ENCODE measurements at regions not wholly inside any gene's neighbourhood (a gene's known extent, or its start where the extent isn't known, plus 50 kb on each side); places are given as distances from the start of the nearest gene placed in this dataset.
"Not testable (repeated sequence)": the region's sequence is repeated elsewhere in the genome, so short reads cannot be mapped to it uniquely, and the experiment has no call there.

DNA sequence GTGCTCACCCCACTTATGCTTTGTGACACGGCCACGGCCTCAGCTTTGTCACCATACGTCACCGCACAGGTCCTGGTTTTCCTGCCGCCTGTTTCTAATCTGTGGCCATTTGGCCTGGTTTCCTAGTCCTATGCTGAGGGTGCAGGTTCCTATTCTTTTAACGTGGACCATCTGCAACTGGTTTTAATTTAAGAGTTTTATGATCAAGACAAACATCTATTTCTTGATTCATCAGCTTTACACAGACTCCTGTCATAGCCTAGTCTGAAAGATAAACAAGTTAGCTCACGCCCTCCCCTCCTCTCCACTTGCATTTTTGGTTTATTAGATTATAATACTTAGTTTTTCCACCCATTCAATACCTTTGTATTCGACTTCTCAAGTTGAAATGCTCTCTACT is 97.5 kb upstream of the RPS6KA2 start:
- no peak for DNase-seq (ENCODE audit: low spot score)

DNA sequence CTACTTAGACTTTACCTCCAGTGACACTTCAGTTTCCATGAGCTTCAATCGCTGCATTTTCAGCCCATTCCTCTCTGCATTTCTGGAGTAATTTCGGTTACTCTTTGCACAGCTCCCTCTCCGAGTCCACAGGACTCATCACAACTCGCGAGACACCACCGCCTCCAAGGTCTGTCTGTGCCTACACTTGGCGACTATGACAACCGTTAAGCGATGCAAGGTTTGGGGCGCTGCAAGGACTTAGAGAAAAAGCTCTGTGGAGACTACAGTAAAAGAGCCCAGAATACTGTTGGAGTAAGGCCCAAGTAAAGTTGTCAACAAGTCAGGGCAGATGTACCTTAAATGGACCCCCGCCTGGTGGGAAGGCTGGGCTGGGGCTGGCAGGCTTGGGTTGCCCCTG is 95.7 kb upstream of the RPS6KA2 start:
- DNase-seq (ENCODE audit: low spot score), result no peak

DNA sequence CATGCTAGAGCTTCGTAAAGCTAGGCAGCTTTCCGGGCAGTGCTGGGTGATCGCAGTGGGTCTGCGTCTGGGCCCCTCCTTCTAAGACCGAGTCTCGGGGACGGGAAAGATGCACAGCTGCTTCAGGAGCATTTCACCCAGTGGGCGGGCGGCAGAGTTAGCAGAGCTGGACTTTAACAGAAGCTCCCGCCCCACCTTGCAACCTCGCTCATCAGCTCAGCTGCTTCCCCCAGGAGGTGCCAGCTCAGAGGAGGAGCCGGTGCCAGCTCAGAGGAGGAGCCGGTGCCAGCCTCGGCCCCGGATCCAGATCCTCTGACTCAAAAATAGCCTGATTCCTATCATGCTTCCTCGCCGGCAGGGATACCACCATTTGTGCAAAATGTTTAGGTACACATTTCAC is 94.5 kb upstream of the RPS6KA2 start:
- no peak for DNase-seq (ENCODE audit: low spot score)

DNA sequence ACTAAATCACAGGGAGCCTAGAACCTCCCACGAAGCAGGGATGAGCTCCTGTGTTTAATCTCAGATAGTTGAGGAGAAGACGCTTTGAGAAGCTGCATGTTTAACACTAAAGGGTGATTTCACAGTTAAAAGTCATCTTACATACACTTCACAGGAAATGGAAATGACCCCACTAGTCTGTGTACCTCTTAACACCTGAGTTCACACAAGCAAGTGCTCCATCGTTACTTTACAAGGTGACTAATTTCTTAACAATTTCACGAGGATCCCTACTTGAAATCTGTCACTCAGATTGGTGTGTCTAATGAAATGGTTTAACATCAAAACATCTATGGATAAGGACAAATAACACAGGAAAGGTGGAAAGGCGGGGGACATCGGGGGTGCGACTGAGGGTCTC is 93.8 kb upstream of the RPS6KA2 start:
- no peak for DNase-seq (ENCODE audit: low spot score)

DNA sequence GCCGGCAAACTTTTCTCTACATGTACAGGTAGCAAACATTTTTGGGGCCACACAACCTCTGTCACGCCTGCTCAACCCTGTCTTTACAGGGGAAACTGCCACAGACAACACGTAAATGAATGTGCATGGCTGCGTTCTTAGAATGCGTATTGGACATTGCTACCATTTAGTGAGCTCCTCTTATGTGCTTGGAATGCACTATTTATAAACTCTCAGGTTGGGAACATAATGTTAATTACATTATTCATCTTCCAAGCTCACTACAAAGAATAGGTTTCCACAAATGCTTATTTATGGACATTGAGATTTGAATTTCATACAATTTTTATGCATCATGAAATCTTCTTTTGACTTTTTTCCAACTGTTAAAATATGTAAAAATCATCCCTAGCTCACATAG is 92.0 kb upstream of the RPS6KA2 start:
- no peak for DNase-seq (ENCODE audit: low spot score)

DNA sequence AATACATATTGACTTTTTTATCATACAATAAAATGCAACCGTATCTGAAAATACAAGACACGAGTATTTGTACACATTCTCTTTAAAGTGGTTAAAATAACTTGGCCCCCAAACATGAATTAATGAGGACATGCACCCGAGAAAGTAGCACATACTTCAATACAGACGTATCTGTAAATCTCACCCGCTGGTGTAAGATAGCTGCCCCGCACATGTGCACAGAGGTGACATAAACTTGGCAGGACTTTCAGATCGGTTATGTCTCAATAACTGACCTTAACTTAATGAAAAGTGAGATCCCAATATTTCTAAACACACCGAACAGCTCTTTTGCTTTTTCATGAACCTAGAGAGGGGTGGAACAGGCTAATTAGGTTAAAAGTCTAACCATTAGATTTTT is 91.5 kb upstream of the RPS6KA2 start:
- no peak for DNase-seq (ENCODE audit: low spot score)

DNA sequence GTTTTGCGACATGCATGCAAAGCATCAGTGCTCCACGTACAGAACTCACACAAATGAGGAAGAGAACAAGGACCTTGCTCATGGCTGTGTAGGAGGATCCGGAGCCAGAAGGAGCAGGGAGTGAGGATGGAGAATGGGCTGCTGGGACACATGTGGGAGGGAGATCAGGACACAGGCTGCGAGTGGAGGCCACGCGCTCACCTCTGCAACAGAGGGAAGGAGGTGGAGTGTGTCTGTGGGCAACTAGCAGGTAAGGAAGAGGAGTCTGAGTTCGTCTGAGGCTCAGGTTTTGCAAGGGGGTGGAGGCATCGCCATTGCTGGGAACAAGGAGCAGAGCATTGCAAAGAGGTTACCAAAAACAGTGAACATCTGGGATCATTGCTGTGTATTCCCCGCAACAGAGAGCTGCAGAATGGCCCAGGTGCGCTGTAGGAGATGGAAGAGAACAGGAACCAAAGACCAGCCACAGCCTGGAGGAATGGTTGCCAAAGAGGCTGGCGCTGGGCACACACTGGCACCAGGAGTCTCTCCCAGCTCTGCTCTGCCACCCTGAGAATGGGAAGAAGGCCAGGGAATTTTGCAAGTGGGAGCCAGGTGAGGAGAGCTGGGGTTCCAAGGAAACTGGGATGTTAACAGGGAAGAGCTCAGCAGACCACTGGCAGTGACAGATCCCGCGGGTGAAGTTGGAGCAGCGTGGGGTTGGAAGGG is 90.0 kb upstream of the RPS6KA2 start:
- DNase-seq (ENCODE audit: low spot score), result no peak

DNA sequence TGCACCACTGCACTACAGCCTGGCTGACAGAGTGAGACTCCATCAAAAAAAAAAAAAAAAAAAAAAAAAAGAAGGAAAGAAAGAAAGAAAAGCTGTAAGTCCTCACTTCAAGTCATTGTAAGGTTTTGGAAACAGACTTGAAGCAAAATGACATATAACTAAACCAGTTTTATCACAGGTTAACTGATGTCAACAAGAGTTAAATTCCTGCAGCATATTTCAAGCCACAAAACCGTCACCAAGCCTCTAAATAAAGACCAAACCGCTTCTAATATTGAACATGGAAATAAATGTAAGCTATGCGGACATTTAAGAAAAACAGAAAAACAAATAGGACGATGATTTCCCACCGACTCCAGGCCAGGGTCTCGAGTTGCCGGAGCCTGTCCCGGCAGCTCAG is 88.9 kb upstream of the RPS6KA2 start:
- no peak for DNase-seq (ENCODE audit: low spot score)

DNA sequence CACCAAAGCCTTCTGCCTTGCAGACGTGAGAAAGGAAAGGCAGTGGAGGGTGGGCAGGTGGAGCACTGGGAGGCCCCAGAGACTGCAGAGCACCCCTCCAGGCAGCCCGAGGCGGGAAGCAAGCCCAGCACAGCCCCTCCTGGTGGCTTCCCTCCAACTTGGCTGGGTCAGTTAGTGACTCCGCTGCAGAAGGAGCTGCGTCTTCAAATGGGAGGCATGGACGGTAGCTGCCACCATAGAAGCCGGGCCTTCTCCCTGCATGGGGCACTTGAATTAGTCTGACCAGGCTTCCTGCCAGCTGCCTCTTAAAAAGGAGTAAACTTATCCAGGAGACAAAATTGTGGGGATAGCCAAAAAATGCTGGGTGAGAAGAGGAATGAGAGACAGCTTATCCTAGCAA is 88.0 kb upstream of the RPS6KA2 start:
- no peak for DNase-seq (ENCODE audit: low spot score)

DNA sequence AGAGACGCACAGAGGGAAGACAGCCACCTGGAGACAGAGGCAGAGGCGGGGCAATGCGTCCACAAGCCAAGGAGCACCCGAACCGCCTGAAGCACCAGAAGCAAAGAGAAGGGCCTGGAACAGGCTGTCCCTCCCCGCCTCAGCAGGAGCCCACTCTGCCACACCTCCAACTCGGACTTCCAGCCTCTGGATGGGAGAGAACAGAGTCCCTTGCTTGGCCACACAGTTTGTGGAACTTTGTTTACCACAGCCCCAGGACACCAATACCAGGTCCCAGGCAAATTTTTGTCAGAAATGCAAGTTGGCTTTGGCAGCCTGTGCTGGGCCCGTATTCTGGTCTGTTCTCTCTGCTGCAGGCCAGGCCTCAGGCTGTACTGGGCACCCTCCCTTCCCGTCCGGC is 87.5 kb upstream of the RPS6KA2 start:
- DNase-seq (ENCODE audit: low spot score), result no peak

DNA sequence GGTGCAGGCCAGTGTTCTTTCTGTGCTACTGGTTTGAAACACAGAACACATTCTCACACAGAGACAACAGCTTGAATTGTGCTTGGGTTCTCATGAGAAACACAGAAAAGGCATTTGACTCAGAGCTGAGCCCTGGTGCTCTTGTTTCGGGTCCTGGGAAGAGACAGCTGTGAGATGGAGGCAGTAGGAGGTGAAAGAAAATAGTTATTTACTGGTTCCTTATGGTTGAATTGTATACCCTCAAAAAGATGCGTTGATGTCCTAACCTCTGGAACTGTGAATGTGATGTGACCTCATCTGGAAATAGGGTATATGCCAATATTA is 87.1 kb upstream of the RPS6KA2 start:
- DNase-seq (ENCODE audit: low spot score), result no peak

DNA sequence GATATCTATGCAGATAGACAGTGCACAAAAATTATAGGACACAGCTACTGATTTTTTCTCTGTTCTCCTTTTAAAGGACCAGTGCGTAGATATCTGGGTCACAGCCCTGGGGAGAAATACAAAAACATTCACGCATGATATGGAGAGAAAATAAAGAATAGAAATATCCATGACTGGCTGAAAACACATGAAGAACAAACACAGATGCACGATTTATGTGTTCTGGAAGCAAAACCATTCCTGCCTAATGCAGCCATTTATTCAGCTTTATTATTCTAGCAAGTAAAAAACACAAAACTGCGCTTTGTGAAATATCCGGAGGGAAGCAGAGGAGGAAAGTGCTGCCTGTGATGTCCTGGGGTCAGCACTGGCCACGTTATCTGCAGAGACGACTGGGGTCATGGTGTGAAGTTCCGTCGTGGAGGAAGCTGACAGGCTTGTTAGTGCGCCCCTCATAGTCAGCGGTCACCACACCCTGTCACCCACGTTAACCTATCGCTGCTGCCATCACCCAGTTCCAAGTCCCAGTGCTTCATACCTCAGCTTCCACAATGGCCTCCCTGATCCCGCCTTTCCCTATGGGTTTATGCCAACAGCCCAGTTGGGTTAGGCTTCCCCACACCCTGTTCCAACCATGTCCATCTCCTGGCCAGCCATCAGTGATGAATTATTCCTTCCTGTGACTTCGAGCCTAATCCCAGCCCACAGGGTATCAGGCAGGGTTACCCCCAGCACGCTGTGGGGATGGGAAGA is 86.6 kb upstream of the RPS6KA2 start:
- DNase-seq (ENCODE audit: low spot score), result no peak

DNA sequence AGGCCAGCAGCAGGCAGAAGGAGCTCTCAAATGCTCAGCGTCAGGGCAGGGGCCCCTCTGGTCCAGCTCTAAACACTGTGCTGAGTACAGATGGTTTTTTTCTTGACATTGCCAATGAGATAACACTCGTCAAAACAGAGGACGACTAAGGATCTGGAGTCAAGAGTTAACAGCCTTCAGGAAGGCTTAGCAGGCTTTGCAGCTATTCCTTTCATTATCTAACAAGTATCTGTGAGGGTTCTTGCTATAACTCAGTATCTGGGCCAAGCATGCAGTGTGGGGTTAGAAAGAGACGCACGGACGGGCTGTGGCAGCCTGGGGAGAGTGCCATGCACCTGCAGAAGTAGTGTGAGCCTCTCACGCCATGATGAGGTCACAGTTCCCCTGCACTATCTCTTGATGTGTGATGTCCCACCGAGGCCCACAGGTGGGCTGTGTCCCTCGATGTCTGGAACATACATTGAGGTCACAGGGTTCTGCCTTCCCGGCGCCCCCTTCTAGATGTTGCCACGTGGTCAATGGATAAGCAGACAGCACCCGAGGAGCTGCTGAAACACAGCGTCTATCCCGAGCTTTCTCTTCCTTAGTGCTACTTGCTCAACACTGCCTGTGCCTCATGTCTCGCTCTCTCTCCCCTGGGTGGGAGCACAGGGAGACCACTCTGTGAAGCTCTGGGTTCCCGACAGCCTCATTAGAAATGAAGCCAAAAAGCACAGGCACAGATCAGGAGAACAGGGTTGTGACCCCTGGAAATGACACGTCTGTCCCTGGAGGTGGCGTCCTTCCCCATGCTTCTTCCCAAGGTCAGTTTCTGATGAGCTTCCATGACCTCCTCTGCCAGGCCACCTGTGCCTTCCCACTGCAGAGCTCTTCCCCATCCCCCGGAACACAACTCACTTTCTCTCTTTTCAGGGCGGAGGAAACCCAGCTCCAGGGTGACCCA is 85.5 kb upstream of the RPS6KA2 start:
- no peak for DNase-seq (ENCODE audit: low spot score)

DNA sequence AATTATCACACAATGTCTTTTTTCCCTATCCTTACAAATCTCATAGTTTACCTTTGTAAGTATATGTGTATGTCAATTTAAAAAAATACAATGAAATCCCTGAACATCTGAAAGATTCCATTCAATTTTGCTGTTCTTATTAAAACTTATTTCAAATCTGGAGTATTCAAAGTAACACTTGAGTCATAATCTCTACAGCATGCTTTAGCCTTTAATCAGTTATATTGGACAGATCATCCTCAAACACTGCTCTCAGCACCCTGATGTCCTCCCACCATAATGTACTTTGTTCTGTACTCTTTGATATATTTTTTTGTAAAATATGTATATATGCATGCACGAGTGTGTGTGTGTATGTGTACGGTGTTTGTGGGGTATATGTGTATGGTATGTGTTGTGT is 83.0 kb upstream of the RPS6KA2 start:
- no peak for DNase-seq (ENCODE audit: low spot score)

DNA sequence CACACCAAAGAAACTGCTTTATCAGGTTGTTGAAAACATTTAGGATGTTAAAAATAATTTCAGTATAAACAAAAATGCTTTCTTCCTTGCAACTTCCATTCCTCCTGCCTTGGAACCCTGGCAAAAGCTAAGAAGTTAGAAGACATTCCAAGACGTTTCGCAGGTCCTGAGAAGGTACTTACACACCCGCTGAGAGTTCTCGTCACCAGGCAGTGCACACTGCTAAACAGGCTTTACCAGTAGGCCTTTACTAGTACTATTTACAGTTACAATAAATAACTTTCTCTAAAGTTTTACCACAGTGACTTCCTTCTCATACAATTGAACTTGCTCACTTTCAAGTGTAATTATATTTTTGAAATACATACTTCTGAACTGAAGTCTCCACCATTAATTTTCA is 81.4 kb upstream of the RPS6KA2 start:
- no peak for DNase-seq (ENCODE audit: low spot score)

DNA sequence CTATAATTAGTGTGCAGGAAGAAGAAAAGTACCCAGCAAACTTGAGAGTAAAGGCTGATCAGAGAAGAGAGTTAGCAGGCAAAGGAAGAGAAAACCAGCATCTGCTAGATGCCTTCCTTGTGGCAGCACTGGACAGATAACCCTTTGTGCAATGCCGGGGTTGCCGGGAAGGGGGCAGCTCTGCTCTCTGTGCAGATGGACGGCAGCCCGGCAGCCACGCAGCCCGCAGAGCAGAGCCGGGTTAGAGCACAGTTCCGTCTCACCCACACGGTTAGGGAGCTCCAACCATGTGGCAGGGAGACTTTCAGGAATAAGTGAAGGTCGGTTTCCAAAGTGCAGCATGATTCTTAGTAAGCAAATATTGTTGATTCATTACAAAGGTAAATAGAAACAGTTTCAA is 80.0 kb upstream of the RPS6KA2 start:
- no peak for DNase-seq (ENCODE audit: low spot score)

DNA sequence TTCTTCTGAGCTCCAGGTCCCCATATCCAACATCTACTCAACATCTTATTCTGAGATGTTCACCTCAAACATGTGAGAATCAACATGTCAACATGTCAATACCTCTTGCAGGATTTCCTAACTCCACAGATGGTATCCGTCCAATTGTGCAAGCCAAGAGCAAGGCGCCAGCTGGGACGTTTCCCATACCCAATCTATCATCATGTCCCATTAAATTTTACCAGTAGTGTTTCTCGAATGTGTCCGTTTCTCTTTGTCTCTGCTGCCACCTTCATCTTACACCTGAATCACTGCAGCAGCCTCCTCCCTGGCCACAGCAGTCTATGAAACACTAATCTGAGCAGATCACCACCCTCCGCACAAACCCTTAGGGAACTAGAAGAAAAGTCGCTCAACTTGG is 78.0 kb upstream of the RPS6KA2 start:
- no peak for DNase-seq (ENCODE audit: low spot score)

DNA sequence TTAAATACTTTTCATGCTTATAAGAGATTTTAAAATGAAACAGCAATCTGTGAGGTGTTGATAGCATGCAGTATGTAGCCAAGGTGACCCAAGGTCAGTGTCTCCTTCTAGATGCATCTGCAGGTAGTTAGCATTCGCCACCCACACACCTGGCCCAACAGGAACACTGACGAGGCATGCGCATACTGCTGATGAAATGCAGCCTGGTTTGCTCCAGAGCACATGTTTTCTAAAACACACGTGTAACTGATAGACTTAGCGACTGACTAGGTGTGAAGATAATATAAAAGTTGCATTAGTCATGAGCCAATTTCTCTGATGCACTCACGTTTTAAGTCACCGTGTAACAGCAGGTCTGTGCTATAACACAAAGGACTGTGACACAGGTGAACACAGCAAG is 77.1 kb upstream of the RPS6KA2 start:
- DNase-seq (ENCODE audit: low spot score), result no peak

DNA sequence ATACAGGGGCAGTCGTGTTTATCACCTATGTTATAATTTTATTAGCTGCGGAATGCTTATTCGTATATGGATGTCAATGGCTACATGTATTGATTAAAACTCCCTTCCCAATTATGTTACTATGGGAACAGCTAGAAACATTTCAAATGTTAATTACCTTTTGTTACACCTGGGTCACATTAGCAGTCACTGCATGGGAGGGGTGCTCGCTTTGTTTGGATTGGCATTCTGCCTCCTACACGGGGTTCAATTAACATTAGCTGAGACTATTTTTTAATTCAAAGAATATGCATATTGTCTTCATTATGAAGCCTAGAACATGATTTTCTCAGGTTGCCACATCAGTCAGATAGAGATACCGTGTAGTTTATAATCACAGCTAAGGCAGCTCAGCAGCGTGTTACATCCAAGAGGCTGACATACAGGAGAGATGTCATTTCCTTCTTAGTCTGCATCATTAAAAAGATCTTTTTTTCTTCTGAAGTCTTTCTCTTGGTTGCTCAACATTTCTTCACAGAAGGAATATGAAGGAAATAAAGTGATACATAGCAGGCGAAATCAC is 76.2 kb upstream of the RPS6KA2 start:
- no peak for DNase-seq (ENCODE audit: low spot score)

DNA sequence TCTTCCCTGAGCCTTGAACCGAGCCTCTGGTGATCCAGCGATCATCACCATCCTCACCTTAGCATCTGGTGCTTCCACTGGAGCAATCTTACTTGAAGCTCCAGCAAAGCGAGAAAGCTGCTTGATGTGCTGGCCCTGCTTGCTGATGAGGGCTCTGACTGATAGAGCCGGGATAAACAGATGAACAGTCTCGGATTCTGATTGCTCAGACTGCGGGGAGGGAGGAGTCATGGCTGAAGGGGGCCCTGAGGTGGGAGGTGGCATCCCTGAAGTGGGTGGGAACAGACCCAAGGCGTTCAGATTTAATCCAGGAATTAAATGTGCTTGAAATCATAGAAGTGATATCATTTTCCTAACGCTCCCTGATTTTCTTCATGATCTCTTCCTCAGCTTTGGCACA is 74.4 kb upstream of the RPS6KA2 start:
- DNase-seq (ENCODE audit: low spot score), result not testable (repeated sequence)

DNA sequence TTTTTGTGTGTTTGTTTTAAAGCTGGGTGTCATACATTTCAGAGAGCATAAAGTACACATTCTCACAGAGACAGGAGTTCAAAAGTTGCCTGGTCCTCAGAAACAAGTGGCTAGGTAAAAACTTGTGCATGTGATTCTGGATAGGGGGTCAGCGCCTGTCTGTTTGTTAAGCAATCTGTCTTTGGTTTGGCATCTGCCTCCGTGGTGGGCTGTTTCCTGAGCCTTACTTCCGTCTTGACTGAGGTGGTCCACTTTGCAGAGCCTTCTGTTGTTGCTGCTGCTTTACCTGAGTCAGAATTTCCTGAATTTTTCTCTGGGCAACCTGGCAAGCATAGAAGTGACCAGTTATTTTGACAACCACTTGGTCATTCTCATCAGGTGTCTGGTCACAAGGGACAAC is 73.8 kb upstream of the RPS6KA2 start:
- DNase-seq (ENCODE audit: low spot score), result not testable (repeated sequence)

DNA sequence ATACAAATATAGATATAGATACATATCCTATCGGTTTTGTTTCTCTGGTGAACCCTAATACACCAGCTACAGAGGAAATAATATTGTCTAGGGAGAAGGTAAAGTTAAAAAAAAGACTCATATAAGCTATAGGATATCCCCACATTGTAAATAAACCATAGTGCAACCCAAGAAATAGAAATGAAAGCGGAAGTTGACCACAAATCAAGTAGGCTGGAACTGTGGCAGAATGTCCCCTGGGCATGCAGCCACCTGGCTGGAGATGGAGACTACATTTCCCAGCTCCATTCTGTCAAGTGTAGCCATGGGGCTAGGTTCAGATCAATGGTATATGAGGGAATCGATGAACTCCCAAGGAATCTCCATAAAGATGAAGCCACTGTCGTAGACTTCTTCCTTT is 70.1 kb upstream of the RPS6KA2 start:
- DNase-seq (ENCODE audit: low spot score), result no peak

DNA sequence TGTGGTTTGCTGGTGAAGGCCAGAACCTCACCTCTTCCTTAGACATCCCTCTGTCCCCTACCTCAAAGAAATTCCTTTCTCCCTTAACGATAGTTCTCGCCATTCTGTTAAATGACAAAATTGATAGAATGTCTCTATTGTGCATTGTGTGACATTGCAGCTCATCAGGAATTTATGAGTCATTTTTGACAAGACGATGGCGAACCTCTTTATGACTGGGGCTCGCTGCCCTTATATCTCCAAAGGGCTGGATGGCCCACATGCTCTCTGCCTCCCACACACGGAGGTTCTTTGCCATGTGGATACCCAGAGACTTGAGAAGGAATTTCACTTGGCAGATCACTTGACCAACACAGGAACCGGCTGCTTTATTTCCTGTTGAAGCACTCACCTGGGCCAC is 66.8 kb upstream of the RPS6KA2 start:
- DNase-seq (ENCODE audit: low spot score), result no peak

All from CD4-positive, alpha-beta T cell treated with Interleukin-6 at 100 ng/mL for 8 hours (primary cell).